ENCODE measurements at regions not wholly inside any gene's neighbourhood (a gene's known extent, or its start where the extent isn't known, plus 50 kb on each side); places are given as distances from the start of the nearest gene placed in this dataset.

DNA sequence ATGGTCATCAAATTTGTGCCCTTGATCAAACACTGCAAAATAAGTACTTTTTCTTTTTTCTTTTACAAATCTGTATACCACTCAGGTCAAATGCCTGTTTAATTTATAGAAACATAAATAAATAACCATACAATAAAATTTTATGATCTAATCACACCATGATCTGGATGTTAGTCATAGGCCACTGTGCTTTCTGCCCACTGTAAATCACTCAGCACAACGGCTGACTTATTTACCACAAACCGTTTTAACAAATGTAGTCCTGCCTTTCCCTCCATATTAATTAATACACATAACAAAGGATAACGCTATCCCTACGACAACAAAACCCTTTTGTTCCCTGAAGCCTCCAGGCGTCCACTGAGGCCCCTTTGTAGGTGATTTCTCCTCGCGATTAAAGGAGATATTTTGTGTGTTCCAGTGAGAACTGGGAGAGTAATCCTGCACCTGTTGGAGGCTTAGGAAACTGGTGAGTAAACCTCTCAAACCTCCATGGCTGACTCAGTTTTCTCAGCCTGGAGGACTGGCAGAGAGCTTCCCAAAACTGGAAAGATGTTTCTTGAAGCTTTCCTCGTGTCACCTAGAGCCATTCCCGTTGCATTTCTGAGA is 477.1 kb upstream of the SGCG start:
- FAIRE-seq = no peak

DNA sequence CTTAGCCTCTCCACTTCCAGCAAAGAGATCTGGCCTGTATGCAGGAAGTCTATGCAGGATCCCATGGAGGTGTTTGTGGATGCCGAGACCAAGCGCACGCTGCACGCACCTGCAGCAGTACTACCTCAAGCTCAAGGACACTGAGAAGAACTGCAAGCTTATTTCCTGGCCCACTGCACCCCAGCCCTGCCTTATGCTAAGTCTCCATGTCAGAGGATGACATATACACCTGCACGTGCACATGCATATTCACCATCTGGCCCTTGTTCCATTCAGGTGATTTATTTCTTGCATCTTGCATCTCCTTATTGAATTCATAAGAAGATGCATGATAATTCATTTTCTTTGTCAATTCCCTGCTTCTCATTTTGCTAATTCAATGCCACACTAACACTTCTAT is 472.8 kb upstream of the SGCG start:
- FAIRE-seq = no peak

DNA sequence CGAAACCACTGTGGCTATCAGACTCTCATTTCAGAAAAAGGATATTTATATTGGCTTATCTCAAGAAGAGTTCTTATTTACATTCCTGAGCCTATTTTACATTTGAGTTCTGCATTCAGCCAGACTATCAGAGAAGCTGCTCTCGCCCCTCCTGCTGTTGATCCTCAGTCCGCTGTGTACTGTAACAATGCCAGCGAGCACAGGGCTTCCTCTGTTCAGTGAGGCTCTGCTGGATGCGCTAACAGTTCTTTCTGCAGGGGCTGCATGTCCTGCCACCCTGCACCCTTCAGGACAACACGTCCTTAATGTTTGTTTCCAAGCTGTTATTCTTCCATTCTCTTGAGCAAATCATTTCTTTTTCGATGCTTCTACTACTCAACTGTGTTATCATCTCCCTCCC is 463.7 kb upstream of the SGCG start:
- no peak for FAIRE-seq

DNA sequence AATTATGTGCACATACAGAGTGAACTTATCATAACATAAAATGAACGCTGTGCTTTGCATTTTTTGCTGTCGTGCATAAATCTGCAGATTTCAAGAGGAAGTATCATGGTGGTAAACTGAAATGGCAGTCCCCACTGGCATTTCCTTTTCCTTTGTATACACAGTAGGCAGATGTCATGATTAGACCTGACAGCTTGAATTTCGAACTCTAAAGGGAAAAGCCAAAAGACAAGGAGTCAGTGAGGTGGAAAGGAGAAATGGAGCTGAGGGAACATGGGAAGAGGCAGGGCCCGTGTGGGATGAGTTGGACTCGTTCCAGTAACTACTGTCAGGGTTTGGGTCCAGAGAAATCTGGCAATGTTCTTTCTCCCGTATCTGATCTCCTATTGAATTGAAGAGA is 454.1 kb upstream of the SGCG start:
- FAIRE-seq = no peak

DNA sequence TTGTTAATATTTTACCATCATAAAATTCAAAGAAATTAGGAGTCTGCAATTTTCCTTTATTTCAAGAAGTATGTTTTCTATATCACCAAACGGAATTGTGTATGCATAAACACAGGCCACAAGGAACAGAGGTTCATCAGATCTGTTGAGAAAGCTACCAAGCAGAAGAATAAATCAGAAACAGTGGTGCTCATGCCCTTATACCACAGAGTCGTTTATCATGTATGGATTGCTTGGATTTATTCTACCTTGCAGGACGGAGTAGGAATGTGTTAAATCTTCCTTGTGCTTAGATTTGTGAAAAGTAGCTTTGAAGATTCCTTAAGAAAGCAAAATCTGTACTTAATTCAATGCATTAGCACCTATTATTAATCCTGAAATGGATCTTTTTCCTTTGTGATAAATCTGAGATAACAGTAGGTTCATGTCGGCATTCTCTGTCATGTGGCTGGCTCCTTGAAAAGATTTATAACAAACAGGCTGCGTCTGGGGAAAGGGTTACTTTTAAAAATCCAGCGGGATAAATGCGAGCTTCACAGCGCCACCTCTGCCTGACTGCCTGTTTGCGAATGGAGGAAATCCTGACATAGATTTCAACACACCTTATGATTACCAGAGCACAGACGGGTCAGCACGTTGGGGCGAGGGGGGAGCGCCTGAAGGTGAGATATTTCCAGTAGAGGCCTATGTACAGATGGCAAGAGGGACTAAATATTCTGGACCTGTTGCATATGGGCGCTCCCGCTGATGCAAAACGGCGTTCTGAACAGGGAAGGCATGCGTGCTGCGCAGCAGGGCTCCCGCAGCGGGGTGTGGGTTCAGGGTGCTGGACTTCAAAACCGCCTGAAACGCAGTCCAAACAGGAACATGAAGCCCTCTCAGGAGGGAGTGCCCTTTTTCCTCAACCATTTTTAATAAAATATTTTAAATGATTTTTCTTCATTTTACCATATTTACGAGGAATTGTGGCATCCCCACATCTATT is 445.5 kb upstream of the SGCG start:
- FAIRE-seq = no peak

DNA sequence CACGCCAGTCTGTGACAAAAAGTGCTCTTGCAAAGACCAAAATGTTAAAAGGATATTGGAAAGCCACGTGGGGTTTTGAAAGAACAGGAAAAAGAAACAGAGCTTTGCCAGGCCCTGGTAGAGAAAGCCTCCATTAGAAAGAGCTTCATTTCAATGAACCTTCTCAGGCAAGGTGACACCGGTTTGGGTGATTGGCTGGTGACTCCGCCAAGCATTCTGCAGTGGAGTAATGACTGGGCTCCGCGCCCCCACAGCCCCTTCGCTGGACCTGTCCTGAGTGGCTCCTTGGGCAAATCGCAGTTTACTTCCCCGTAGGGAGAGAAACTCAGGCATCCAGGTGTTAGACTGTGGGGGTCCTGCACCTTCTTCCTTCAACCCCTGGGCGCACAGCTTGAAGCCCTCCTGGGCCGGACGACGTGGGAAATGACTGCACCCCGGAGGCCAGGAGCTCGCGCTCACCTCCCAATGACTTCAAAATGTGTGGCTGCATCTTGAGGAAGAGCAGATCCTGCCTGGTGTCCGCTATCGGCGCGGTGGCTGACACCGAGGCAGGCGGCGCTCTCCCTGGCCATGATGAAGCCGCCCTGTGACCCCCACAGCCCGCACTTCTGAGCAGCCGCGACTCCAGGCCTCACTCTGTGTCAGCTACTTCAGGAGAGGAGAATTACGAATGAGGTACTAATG is 444.6 kb upstream of the SGCG start:
- FAIRE-seq = no peak

DNA sequence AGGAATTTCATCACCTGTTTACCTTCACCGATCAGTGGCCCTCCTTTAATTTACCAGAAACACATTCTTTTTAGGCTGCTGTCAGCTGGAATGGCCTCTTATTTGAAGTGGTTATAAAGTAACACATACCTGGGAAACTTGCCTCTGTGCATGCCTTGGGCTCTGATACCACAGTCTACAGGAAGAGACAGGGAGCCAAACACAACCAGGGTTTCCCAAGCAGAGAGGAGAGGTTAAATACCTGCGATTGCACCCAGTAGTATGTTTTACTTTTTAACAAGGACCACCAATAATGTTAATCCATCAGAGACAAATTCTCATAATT is 444.0 kb upstream of the SGCG start:
- FAIRE-seq = no peak

DNA sequence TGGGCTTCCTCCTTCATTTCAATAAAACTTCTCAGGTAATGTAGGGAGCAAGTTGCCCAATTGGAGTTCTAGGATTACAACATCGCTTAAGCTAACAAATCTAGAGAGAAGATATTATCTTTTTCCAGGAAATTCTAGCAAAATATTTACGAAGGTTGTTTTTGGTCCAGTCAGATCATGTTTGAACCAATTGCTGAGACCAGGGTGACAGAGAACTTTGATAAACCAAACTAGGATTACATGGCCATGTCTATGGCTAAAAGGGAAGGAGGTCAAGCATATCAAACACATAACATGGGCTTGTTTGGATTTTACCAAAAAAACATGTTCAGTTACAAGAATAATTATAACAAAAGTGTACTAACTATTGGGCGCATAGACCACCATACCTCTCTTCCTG is 442.4 kb upstream of the SGCG start:
- no peak for FAIRE-seq

DNA sequence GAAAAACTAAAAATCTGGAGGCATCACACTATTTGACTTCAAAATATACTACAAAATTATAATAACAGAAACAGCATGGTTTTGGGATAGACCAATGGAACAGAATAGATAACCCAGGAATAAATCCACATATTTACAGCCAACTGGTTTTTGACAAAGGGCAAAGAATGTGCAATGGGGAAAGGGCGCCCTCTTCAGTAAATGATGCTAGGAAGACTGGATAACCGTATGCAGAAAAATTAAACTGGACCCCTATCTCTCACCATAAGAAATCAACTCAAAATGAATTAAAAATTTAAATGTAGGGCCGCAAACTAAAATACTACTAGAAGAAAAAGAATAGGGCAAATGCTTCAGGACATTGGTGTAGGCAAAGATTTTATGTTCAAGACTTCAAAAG is 440.5 kb upstream of the SGCG start:
- FAIRE-seq = no peak

DNA sequence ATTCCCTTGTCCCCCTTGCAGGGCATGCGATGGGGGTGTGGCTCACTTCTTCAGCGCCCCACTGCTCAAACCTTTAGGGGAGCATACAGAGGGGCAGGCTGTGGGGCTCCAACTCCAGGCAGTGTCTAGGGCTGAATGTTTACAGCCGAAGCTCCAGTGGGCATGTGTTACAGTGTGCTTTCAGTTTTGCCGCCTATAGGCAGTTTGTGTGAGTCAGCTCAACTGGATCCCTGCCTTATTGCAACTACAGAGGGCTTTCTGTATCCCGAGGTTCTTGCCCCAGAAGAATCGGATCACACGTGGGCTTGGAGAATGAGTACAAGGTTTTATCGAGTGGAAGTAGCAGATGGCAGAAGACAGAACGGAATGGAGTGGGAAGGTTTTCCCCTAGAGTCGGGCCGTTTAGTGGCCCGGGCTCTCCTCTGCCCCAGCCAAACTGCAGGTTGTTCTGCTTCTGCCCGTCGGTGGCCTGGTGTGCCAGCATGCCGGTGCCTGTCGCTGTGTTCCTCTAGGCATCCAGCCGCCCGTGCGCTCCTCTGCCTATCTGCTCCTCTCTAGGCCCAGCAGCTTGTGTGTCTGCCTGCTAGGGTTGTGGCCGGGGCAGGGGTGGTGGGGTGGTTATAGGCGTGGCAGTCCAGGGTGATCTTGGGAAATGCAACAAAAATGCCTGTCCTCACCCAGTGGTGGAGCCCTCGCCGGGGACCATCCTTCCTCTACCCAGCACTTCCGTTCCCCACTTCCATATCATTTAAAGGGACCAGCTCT is 435.9 kb upstream of the SGCG start:
- FAIRE-seq = no peak

DNA sequence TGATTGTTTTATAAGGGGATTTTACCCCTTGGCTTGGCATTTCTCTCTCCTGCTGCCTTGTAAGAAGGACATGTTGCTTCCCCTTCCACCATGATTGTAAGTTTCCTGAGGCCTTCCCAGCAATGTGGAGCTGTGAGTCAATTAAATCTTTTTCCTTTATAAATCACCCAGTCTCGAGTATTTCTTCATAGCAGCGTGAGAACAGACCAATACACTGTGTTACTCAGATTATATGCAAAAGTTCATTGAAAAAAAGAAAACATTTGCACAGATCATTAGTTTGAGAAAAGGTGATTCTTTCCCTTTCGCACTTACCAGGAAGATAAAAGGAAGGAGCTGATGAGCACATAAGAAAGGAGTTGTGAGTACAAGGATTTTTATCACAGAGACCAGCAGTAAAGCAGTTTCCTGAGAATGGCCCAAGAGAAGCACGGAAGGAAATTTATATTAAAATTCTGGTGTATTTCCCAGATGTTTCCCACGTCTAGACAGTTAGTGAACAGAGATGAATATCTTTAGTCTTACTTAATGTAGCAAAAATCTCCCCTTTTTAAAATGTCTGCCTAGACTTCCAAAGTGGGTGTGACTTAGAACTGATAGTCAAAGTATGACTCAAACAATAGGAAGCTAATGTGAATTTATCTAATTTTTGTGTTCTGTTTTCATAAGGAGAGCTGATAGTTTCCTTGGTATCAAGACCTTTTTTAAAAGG is 431.8 kb upstream of the SGCG start:
- FAIRE-seq = no peak

DNA sequence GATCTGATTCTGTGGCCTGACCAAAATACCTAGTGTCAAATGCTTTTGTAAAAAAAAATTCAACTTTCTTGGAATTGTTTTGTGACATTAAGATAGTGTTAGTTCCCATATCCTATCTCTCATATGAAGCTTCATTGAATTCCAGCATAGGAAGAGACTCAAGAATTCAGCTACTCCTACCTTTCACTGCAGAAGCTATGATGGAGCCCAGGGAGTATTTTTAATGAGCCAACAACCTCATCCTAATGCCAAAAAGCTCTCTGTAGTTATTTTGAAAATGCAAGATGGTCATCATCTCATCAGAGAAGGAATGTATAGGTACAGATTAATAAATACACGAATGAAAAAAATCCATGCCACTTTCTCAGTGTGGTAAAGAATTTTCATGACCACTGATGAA is 431.2 kb upstream of the SGCG start:
- FAIRE-seq = no peak

DNA sequence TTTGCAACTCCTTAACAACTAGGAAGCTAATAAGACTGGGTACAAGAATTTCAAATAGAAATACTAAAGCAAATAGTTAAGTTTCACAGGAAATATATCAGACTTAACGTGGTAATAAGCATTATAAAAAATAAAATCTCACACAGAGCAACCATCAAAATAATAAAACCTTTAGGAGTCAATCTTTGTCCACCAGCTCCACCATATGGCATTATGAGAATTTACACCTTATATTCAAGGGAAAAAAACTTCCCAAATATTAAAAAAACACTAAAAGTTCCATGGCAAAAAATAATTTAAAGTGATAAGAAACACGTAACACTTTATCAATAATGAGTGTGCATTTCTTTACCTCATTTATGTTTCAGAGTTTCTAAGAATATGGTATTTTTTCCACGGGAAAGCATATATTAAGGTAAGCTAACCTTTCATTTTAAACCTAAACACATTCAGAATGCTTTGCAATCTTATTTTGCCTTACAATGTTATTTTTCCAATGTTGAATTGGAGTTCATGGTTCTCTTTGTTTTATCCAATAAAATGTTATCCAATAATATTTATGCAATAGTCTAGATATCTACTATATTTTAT is 423.2 kb upstream of the SGCG start:
- peak; percentile 94 for FAIRE-seq

DNA sequence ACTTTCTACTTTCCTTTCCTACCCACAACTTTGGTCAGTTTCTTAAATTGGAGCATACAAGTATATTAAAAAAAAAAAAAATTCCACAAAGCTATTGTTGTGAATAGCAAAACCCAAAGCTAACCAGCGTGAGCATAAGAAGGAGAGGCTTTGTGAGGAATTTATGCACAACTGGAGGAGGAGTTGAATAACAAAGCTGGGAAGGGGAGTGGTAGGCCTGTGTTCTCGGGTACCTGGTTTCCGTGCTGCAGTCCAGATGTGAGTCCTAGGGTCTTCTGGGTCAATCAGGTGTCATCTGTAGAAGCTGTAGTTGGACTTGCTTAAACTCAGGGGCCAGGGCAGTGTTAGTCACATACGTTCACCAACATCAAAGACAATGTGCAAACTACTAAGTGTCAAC is 422.5 kb upstream of the SGCG start:
- FAIRE-seq = no peak

DNA sequence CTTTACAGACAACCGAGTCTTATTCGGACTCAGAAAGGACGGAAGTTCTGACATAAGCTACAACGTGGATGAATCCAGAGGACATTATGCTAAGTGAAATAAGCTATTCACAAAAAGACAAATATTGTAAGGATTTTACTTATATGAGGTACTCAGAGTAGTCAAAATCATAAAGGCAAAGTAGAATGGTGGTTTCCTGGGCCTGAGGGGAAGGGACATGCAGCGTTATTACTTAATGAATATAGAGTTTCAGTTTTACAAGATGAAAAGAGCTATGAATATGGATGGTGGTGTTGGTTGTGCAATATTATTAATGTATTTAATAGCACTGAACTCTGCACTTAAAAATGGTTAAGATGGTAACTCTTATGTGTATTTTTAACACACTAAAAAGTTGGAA is 419.1 kb upstream of the SGCG start:
- FAIRE-seq = no peak

DNA sequence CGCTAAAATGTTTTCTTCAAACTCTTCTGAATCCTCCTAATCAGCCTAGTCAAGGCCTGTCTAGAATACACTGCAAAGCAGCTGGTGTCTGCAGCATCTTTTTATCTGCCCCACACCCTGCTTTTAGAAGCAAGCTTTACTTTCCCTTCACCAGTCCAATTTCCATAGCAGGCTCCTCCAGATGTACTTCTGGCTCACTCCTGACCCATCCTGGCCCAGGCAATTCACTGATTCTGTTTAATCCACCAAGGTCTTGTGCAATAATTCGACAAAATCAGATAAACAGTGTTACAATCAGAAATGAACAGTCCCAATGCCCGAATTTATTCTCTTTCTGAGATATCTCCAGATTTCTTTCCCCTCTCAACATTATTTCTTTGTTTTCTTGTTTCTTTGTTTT is 415.2 kb upstream of the SGCG start:
- no peak for FAIRE-seq

DNA sequence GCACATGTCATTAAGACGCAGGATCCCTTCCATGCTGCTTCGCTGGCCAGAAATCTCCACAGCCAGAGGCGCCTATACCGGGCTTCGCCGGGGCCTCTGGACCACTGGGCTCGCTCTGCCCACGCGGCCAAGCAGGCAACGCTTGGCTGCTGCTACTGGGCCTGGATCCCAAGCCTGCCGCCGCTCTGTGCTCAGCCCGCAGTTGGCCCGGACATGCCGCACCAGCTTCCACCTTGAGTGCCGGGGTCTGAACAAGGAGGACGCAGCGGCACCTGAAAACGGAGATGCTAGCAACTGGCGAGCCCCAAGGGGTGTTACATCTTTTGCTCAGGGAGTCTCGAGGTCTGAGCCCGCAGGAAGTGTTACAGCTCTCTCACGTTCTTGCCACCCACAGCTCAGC is 409.9 kb upstream of the SGCG start:
- no peak for FAIRE-seq

DNA sequence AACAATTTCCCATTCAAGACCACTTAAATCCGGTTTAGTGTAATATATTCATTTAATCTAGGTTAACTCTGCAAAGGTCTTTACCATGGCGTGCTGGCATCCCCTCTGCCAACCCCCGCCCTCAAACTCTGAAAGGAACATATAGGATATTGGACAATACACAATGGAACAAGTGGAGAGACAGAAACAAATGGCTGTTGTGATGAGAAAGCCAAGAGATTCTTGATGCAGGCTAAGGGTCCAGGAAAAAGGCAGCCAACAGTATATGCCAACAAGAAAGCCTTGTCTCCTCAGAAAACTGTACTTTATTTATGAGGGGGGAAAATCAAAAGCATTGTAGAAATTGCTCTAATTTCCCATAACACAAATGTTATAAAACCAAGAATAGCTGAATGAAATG is 407.3 kb upstream of the SGCG start:
- FAIRE-seq = no peak

DNA sequence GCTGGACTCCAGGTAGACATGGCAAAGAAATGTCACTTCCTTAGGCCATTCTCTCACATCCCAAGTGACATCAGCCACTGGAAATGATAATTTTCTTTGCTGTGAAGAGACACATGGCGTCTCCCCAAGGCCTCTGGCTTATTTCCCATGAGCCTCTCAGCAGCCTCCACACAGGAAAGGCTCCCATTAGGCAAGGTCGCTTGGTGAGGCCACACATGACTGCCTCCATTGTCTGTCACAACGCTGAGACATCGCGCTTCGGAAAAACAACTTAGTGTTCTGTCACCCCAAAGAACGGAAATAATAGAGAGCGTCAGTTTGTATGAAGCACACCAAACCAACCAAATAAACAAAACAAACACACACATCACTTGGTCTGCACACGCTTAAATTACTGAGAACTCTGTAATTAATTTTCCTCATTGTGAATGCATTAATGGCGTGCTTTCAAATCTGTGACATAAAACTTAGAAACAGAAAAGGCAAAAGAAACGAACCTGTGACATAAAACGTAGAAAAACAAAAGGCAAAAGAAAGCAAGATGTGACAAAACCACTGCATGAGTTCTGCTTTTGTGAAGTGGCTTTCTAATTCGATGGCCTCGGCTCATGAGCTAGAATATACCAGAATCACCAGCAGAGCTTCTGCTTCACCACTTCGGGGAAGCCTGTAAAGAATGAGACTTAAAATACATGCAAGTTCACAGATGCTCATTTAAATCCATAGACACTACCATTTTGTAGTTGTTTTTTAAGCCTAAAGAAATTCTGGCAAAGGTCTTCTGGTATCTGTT is 404.2 kb upstream of the SGCG start:
- FAIRE-seq = no peak

DNA sequence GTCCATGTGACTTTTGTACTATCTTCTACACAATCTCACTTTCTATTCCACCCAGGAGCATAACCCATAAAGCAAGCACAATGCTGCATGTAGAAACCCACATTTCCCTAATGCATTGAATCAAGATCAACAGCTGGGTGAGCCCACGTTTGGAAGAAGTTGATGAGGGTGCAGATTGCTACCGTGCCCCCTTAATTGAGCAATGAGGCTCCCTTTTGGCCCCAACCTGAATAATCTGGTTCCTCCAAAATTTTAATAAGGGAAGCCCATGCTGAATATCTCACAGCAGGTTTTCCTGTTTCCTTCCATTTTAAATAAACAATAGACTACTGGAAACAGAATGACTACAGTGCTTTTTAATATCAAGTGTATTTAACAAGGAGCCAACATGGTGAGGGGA is 403.6 kb upstream of the SGCG start:
- FAIRE-seq = no peak

DNA sequence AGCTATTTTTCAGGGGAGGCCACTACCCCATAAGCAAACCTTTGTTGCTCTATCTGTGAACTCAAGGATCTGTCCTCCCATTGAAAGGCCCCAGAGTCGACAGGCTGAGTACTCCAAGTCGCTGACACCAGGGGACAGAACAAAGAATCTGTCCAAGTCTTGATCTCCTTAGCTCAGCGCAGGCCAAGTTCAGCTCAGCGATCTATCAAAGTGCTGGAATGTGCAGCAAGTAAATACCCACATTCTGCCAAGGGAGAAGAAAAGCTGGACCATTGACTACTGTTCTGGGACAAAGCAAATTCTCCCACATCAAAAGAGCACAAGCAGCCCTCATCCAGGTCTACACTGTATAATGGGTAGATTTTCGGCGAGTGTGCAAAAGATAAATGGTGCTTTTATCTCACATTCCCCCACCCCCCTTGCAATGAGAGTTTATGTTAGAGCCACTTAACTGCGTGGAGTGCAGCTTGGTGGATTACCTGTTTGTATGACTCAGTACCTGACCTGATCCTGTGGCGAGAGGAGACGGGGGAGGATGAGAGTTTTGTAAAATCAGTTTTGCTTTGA is 391.7 kb upstream of the SGCG start:
- FAIRE-seq = no peak

Measured in endometrium (tissue), 2 donors.